GM21360 (cell line): ENCODE measurements at regions not wholly inside any gene's neighbourhood (a gene's known extent, or its start where the extent isn't known, plus 50 kb on each side); places are given as distances from the start of the nearest gene placed in this dataset.
"Not testable (repeated sequence)": the region's sequence is repeated elsewhere in the genome, so short reads cannot be mapped to it uniquely, and the experiment has no call there.

Experiments used
- ATAC-seq: cut with Tn5 transposase; IDR thresholded peaks from one replicate; pipeline ENCODE4 v1.9.1; 2021; ENCODE audit warnings: mild to moderate bottlenecking, moderate library complexity; ENCODE audit not compliant: unreplicated experiment

- ATAC-seq = no peak
These were observed 558.3 kb upstream of the GRIA3 start for GRCh38 chrX:122625821-122626220.

GRCh38 chrX:122626871-122627270, 557.2 kb upstream of the GRIA3 start:
- no peak for ATAC-seq

- no peak for ATAC-seq
These were observed 542.9 kb upstream of the GRIA3 start for GRCh38 chrX:122641136-122641535.

- no peak for ATAC-seq
These were observed 542.3 kb upstream of the GRIA3 start for GRCh38 chrX:122641826-122642225.

- ATAC-seq = not testable (repeated sequence)
These were observed 528.8 kb upstream of the GRIA3 start for GRCh38 chrX:122655256-122655655.

GRCh38 chrX:122666601-122667000, 517.5 kb upstream of the GRIA3 start:
- ATAC-seq = no peak

GRCh38 chrX:122667667-122668066, 516.4 kb upstream of the GRIA3 start:
- no peak for ATAC-seq

GRCh38 chrX:122703762-122704161, 480.3 kb upstream of the GRIA3 start:
- ATAC-seq = no peak

GRCh38 chrX:122739770-122740169, 444.3 kb upstream of the GRIA3 start:
- no peak for ATAC-seq

GRCh38 chrX:122770581-122770980, 413.5 kb upstream of the GRIA3 start:
- ATAC-seq = no peak

- no peak for ATAC-seq
These were observed 412.1 kb upstream of the GRIA3 start for GRCh38 chrX:122771933-122772332.

GRCh38 chrX:122777766-122778165, 406.3 kb upstream of the GRIA3 start:
- no peak for ATAC-seq

GRCh38 chrX:122783918-122784317, 400.2 kb upstream of the GRIA3 start:
- ATAC-seq = no peak

GRCh38 chrX:122787231-122787630, 396.8 kb upstream of the GRIA3 start:
- no peak for ATAC-seq

- ATAC-seq = no peak
These were observed 395.9 kb upstream of the GRIA3 start for GRCh38 chrX:122788216-122788615.

- ATAC-seq = no peak
These were observed 393.5 kb upstream of the GRIA3 start for GRCh38 chrX:122790376-122791095.

GRCh38 chrX:122813876-122814275, 370.2 kb upstream of the GRIA3 start:
- ATAC-seq = no peak

GRCh38 chrX:122816288-122816687, 367.8 kb upstream of the GRIA3 start:
- ATAC-seq = no peak

- ATAC-seq = no peak
These were observed 366.6 kb upstream of the GRIA3 start for GRCh38 chrX:122817321-122817955.

- no peak for ATAC-seq
These were observed 366.0 kb upstream of the GRIA3 start for GRCh38 chrX:122818068-122818467.

GRCh38 chrX:122833230-122833629, 350.8 kb upstream of the GRIA3 start:
- no peak for ATAC-seq

GRCh38 chrX:122835886-122836285, 348.2 kb upstream of the GRIA3 start:
- ATAC-seq = no peak

GRCh38 chrX:122850326-122850725, 333.8 kb upstream of the GRIA3 start:
- no peak for ATAC-seq
